AG10803 (cell line): ENCODE measurements at regions not wholly inside any gene's neighbourhood (a gene's known extent, or its start where the extent isn't known, plus 50 kb on each side); places are given as distances from the start of the nearest gene placed in this dataset.

Experiments used
- DNase-seq: peaks from one replicate; pipeline ENCODE4 v3.0.0; 2010; ENCODE audit warnings: low read depth
- H3K4me3 ChIP-seq: 2 replicates; pipeline ENCODE4 v1.5.1; 2011; ENCODE audit warnings: mild to moderate bottlenecking, low read length, control low read depth
- TF ChIP-seq, protein P1 (sequence below): conservative IDR thresholded peaks from 2 replicates; pipeline ENCODE4 v1.5.1; 2011; ENCODE audit warnings: mild to moderate bottlenecking, low read length, control low read depth, inconsistent platforms

DNA sequence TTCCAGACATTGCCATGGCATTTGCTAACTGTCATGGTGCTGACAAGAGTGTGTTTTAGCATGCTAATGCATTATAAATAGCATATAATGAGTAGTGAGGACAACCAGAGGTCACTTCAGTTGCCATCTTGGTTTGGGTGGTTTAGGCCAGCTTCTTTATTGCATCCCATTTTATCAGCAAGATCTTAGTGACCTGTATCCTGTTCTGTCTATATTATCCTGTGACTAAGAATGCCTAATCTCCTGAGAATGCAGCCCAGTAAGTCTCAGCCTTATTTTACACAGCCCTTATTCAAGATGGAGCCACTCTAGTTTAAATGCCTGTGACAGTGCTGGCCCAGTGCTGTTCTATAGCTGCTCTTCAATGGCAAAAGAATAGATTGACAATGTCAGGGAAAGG, 781.0 kb upstream of the ADGRB3 start:
- no peak overlapping the region for H3K4me3 ChIP-seq
- DNase-seq, result no peak
- TF ChIP-seq, protein P1, sequence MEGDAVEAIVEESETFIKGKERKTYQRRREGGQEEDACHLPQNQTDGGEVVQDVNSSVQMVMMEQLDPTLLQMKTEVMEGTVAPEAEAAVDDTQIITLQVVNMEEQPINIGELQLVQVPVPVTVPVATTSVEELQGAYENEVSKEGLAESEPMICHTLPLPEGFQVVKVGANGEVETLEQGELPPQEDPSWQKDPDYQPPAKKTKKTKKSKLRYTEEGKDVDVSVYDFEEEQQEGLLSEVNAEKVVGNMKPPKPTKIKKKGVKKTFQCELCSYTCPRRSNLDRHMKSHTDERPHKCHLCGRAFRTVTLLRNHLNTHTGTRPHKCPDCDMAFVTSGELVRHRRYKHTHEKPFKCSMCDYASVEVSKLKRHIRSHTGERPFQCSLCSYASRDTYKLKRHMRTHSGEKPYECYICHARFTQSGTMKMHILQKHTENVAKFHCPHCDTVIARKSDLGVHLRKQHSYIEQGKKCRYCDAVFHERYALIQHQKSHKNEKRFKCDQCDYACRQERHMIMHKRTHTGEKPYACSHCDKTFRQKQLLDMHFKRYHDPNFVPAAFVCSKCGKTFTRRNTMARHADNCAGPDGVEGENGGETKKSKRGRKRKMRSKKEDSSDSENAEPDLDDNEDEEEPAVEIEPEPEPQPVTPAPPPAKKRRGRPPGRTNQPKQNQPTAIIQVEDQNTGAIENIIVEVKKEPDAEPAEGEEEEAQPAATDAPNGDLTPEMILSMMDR, result no peak

DNA sequence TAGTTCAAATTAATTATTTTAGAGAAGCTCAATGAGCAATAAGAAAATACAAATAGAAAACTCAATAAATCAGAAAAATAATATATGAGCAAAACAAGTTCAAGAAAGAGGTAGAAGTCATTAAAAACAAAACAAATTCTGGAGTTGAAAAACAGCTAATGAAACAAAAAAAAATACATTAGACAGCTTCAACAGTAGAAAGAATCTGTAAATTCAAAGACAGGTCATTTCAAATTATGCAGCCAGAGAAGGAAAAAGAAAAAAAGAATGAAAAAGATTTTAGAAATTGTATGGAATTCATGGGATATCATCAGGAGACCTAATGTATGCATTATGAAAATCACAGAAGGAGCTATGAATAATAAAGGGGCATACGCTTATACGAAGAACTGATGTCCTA, 795.3 kb upstream of the ADGRB3 start:
- TF ChIP-seq, protein P1, result no peak
- no peak for DNase-seq
- H3K4me3 ChIP-seq, result no peak overlapping the region

DNA sequence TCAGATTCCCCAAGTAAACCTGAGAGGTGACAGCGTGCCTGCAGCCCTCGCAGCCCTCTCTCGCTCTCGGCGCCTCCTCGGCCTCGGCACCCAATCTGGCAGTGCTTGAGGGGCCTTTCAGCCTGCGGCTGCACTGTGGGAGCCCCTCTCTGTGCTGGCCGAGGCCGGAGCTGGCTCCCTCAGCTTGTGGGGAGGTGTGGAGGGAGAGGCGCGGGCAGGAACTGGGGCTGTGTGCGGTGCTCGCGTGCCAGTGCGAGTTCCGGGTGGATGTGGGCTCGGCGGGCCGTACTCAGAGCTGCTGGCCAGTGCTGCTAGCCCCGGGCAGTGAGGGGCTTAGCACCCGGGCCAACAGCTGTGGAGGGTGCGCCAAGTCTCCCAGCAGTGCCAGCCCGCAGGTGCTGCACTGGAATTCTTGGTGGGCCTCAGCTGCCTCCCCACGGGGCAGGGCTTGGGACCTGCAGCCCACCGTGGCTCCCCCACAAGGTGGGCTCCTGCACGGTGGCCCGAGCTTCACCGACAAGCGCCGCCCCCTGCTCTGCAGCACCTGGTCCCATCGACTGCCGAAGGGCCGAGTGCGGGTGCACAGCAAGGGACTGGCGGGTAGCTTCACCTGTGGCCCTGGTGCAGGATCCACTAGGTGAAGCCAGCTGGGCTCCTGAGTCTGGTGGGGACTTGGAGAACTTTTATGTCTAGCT, 809.7 kb upstream of the ADGRB3 start:
- TF ChIP-seq, protein P1, result no peak
- no peak overlapping the region for H3K4me3 ChIP-seq
- no peak for DNase-seq

DNA sequence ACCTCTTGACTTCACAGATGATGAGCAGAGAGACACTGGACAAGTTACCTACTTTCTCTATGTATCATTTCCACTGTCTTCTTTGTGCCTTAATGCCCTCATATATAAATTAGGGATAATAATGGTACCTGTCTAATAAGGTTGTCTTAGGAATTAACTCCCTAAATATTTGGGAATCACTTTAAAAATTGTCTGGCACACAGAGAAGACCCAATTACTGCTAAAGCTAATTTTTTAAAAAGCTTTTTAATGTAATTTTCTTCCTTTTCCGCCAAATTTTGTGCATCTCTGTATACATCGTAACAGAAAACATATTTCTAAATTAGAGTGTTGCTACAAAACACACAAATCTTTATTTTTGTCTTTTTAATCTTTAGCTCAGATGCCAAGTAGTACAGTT, 816.8 kb upstream of the ADGRB3 start:
- TF ChIP-seq, protein P1, result no peak
- H3K4me3 ChIP-seq, result no peak overlapping the region
- no peak for DNase-seq

DNA sequence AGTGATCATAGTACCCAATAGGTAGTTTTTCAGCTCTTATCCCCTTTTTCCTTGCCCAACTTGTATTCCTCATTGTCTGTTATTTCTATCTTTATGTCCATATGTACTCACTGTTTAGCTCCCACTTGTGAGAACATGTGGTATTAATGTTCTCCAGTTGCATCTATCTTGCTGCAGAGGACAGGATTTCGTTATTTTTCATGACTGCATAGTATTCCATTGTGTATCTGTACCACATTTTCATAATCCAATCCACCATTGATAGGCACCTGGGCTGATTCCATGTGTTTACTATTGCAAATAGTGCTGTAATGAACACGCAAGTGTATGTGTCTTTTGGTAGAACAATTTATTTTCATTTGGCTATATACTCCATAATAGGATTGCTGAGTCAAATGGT, 819.5 kb upstream of the ADGRB3 start:
- TF ChIP-seq, protein P1, result no peak
- no peak overlapping the region for H3K4me3 ChIP-seq
- no peak for DNase-seq

DNA sequence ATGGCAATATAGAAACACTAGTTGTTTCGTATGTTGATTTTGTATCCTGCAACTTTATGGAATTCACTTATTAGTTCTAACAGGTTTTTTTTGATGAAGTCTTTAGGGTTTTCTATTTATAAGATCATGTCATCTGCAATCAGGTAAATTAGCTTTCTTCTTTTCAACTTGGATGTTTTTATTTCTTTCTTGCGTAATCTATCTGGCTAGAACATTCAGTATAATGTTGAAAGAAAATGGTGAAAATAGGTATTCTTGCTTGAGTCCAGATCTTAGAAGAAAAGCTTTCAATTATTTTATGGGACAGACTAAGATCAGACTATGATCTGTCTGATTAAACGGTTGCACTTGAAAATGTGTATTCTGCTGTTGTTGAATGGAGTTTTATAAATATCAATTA, 820.8 kb upstream of the ADGRB3 start:
- no peak overlapping the region for H3K4me3 ChIP-seq
- DNase-seq, result no peak
- TF ChIP-seq, protein P1, result no peak

DNA sequence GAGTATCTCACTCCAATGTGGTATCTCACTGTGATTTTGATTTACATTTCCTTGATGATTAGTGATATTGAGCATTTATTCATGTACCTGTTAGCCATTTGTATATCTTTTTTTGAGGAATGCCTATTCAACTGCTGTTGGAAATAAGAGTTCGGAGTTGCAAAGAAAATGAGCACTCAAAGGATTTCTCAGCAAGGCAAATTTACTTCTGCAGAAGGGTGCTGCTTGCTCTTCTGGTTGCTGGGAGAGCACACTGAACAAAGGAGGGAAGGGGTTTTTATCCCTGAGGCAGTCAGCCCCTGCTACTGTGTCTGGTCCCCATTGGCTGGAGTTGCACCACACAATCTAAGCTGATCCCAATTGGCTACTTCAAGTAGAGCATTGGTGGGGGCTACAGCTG, 822.4 kb upstream of the ADGRB3 start:
- TF ChIP-seq, protein P1, result no peak
- no peak overlapping the region for H3K4me3 ChIP-seq
- DNase-seq, result no peak
